HL-60/S4 (cell line): ENCODE measurements at regions not wholly inside any gene's neighbourhood (a gene's known extent, or its start where the extent isn't known, plus 50 kb on each side); places are given as distances from the start of the nearest gene placed in this dataset.

ENCODE experiments used
- in situ Hi-C: fragments of 300-500 bp; cut with MboI; formaldehyde crosslinking; loops from 2 replicates; pipeline ENCODE4 v1.14.3; 2022; ENCODE audit warnings: low sequenced_read_pairs

GRCh38 chr2:34373586-34374233 is 774.6 kb upstream of the FAM98A start:
- in situ Hi-C loops = no loop called here

GRCh38 chr2:34372967-34373366 is 773.9 kb upstream of the FAM98A start:
- in situ Hi-C loops = no loop called here

- in situ Hi-C loops = no loop called here
Observed at GRCh38 chr2:34371711-34372110, 772.6 kb upstream of the FAM98A start.

GRCh38 chr2:34368304-34368703 is 769.2 kb upstream of the FAM98A start:
- in situ Hi-C loops = no loop called here

- in situ Hi-C loops = no loop called here
Observed at GRCh38 chr2:34365932-34366331, 766.8 kb upstream of the FAM98A start.

- in situ Hi-C loops = no loop called here
Observed at GRCh38 chr2:34365512-34365911, 766.4 kb upstream of the FAM98A start.

GRCh38 chr2:34353509-34354113 is 754.5 kb upstream of the FAM98A start:
- in situ Hi-C loops = no loop called here

GRCh38 chr2:34349527-34349926 is 750.4 kb upstream of the FAM98A start:
- in situ Hi-C loops = no loop called here

GRCh38 chr2:34345030-34345429 is 745.9 kb upstream of the FAM98A start:
- in situ Hi-C loops = no loop called here

GRCh38 chr2:34340307-34340706 is 741.2 kb upstream of the FAM98A start:
- in situ Hi-C loops = no loop called here

GRCh38 chr2:34337735-34338134 is 738.6 kb upstream of the FAM98A start:
- in situ Hi-C loops = no loop called here

GRCh38 chr2:34332813-34333212 is 733.7 kb upstream of the FAM98A start:
- in situ Hi-C loops = no loop called here

GRCh38 chr2:34320056-34320455 is 721.0 kb upstream of the FAM98A start:
- in situ Hi-C loops = no loop called here

- in situ Hi-C loops = no loop called here
Observed at GRCh38 chr2:34317797-34318196, 718.7 kb upstream of the FAM98A start.

GRCh38 chr2:34316788-34317187 is 717.7 kb upstream of the FAM98A start:
- in situ Hi-C loops = no loop called here

GRCh38 chr2:34311816-34312215 is 712.7 kb upstream of the FAM98A start:
- in situ Hi-C loops = no loop called here

GRCh38 chr2:34308140-34308539 is 709.0 kb upstream of the FAM98A start:
- in situ Hi-C loops = no loop called here

GRCh38 chr2:34307636-34308035 is 708.5 kb upstream of the FAM98A start:
- in situ Hi-C loops = no loop called here

GRCh38 chr2:34306745-34307144 is 707.6 kb upstream of the FAM98A start:
- in situ Hi-C loops = no loop called here

- in situ Hi-C loops = no loop called here
Observed at GRCh38 chr2:34305587-34305986, 706.5 kb upstream of the FAM98A start.

- in situ Hi-C loops = no loop called here
Observed at GRCh38 chr2:34294961-34295360, 695.9 kb upstream of the FAM98A start.

GRCh38 chr2:34291076-34291475 is 692.0 kb upstream of the FAM98A start:
- in situ Hi-C loops = no loop called here

- in situ Hi-C loops = no loop called here
Observed at GRCh38 chr2:34288016-34288415, 688.9 kb upstream of the FAM98A start.
